ENCODE measurements at regions not wholly inside any gene's neighbourhood (a gene's known extent, or its start where the extent isn't known, plus 50 kb on each side); places are given as distances from the start of the nearest gene placed in this dataset.

- TF ChIP-seq ZNF274 (IDR thresholded peaks at IDR 0.05; ENCODE audit: low read depth, low read length) = no peak
- TF ChIP-seq SUZ12 (IDR thresholded peaks at IDR 0.05; ENCODE audit: extremely low read depth, insufficient read depth, insufficient read length) = no peak
- no peak for TF ChIP-seq YY1 (IDR thresholded peaks at IDR 0.05; ENCODE audit: insufficient read depth, insufficient read length)
Measured at GRCh38 chr18:22335731-22336198, 82.0 kb downstream of the CTAGE1 start.
